ENCODE measurements at regions not wholly inside any gene's neighbourhood (a gene's known extent, or its start where the extent isn't known, plus 50 kb on each side); places are given as distances from the start of the nearest gene placed in this dataset.
A peak's percentile ranks its signal among the peaks of the same experiment; 100 is the strongest.
"Not testable (repeated sequence)": the region's sequence is repeated elsewhere in the genome, so short reads cannot be mapped to it uniquely, and the experiment has no call there.

DNA sequence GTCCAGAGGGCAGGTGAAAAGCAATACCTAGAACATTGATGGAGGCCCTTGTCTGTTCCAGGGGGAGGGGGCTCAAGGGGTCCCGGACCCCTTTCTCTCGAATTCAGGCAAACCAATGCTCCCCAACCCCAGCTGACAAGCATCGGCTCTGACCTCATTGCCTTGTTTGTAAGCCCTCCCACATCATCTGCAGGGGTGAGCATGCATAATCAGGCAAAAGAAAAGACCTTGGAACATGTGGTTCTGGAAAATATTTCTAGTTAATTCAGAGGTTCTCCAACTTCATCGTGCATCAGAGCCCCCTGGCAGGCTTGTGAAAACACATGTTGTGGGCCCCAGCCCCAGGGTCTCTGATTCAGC is 231.3 kb downstream of the TOMM20 start:
- DNase-seq = no peak

DNA sequence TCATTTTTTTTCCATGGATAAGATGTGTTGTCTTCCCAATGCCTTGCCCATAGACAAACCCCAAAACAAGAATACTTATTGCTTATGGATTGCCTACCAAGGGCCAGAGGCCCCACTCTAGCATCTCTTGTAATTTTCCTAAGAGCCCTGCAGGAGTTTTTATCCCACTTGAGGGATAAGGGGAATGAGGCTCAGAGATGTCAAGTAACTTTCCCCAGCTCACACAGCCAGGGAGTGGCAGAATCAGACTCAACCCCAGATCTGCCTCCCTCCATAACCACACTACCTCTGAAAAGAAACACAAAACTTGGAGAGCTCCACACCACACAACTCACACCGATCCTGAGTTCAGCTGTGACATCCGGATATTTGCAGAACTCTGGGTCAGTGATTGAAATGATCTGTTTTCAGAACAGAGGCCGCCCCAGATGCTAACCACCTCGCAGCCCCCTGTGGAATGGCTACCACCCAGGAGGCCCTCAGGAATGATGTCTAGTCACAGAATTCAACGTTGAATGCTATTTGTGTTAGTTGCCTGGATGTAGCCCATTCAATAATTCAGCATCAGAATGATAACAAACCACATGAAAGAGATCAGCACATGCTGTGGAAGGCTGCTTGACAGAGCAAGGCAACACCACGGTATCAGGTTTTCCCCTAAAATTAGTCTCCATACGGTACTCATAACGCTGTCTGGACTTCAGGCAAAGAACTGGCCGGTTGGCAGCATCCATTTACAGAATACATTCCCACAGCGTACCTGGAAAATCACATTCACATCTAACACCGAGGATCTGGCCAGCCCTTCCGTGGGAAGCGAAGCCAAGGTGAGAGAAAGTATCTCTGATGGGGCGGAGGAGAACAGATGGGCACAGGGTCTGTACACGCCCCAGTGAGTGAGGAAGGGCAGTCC is 231.9 kb downstream of the TOMM20 start:
- no peak for DNase-seq

DNA sequence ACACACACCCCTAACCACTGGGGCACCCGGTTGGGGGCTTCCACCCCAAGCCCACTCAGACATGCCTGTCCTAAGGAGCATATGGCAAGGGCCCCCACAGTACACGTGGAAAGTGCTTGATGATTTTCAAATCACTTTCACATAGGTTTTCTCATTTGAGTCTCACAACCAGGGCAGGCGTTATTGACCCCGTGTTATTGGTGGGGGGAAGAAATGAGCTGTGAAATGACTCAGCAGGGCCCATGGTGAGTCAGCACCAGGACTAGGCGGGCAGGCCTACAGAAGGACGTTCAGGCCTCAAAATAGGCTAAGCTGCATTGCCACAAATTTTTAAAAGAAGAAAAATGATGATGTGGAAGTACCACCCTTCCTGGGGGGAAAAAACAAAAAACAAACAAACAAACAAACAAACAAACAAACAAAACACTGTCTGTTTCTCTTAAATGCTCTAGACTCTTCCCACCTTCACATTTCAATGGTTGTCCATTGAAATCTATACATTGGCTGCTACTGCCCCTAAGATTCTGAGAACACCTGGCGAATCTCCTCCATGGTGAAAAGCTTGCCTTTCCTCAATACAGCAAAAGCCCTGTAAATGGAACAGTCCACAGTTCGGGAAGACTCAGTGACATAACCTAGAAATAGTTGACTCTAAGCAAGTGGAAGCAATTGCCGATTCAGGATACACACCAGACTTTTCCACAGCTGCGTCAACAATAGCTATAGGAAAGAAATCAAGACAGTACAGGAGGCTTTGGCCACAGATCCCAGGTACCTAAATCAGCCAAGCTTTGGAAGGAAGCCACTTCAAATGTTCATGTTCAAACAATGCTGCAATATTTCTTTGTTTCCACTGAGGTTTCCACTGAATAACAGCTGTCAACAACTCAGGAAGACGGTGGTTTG is 234.7 kb downstream of the TOMM20 start:
- DNase-seq = peak; percentile 26

DNA sequence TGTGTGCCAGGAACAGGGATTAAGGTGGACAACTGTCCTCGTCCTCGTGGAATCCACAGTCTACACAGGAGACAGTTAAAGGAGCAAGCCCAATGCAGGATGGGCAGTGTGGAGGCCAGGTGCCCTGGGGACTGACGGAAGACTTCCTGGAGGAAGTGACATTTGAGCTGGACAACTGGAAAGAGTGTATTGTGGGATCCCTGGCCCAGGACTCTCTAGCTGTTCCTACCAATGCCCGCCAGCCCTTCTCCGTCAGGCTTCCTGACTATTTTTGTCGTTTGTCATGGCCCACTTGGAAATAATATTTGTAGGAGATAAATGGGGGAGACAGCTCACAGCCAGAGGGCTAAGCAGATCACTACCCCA is 235.3 kb downstream of the TOMM20 start:
- DNase-seq = no peak

DNA sequence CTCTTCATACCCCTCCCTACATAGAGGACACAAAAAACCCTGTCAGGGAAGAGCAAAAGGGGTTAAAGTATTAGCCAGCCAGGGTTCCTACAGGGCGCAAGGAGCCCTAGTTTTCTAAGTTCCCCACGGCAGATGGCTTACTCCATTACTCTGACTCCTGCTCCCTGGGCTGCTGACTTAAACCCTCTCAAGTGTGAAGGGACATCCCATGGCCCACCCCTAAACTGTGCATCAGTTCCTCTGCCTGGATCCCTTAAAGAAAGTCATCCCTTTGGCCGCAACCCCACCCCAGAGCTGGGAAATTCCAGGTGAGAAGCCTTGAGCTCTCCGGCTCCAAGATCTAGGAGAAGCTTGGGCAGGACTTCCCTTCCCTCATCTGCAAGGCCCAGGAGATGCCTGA is 236.0 kb downstream of the TOMM20 start:
- DNase-seq = no peak

DNA sequence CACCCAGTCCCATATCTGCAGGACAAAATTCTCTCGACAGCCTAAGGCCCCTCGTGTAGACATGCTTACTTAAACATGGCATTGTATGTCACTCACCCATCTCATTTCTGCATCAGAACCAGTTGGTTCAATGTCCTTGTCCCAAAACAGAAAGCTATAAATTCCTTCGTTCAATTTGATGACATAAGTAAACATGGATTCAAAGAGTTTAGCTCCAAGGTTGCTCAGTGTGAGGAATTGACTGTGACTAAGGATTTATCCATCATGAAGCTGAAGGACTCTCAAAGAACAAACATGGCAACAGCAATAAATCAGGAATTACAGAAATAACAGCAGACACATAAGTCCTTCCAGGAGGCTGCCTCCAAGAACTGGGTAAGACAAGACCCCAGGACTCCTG is 237.2 kb downstream of the TOMM20 start:
- DNase-seq = no peak

DNA sequence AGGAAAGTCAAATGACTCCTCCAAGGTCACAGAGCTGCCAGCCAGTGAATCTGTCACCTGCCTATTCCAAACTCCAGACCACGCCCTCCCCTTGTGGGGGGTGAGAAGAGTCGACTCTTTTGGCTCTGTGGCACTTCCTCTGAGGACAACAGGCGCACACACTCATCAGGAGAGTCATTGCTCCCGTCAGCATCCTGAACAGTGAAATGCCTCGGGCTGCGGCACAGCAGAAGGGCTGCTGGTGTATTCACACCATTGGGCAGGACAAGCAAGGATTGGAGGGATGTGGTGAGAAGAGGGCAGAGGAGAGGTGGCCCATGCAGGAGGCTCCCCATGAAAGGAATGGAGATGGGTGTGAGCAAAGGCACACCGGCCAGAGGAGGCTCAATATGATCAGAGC is 239.0 kb downstream of the TOMM20 start:
- no peak for DNase-seq

DNA sequence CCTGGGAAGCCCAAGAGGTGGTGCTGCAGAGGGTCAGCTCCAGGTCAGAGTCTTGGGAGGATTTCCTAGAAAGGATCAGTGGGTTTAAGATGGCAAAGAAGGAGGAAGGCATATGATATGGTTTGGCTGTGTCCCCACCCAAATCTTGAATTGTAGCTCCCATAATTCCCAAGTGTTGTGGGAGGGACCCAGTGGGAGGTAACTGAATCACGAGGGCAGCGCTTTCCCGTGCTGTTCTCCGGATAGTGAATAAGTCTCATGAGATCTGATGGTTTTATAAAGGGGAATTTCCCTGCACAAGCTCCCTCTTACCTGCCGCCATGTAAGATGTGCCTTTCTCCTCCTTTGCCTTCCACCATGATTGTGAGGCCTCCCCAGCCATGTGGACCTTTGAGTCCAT is 240.4 kb downstream of the TOMM20 start:
- not testable (repeated sequence) for DNase-seq

DNA sequence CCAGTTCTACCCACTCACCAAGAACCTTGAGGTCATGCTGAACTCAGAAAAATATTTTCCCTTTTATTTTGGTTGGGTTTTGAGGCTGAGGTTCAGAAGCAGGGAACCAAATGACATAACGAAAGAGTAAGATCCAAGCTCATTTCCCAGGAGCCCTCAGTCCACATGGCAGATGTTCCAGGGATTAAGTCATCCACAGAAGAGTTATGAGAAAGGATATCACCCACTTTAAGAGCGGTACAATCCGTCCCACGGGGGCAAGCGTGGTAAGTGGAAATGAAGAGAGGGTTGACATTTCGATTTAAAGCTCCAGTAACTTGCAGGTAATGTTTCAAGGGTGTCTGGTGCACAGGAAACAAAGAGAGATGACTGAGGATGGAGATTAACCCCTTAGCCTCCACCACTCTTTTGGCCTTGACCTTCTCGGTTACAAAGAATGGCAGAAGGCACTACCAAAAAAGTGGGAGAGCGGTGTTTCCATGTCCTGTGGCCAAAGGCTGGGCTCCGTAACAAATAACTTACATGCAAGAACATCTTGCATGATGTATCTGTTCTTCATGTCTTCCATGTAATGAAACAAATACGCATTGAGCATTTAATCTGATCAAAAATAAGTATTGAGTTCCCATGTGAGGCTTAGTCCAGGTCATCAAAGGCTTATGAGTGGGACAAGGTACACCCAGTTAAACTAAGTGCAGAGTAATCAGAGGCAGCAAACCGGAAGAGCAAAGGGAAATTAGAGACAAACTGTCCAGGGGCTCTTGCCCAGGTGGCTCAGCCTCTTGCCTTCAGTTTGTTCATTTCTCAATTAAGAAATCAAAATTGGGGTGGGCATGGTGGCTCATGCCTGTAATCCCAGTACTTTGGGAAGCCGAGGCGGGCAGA is 241.4 kb downstream of the TOMM20 start:
- no peak for DNase-seq

DNA sequence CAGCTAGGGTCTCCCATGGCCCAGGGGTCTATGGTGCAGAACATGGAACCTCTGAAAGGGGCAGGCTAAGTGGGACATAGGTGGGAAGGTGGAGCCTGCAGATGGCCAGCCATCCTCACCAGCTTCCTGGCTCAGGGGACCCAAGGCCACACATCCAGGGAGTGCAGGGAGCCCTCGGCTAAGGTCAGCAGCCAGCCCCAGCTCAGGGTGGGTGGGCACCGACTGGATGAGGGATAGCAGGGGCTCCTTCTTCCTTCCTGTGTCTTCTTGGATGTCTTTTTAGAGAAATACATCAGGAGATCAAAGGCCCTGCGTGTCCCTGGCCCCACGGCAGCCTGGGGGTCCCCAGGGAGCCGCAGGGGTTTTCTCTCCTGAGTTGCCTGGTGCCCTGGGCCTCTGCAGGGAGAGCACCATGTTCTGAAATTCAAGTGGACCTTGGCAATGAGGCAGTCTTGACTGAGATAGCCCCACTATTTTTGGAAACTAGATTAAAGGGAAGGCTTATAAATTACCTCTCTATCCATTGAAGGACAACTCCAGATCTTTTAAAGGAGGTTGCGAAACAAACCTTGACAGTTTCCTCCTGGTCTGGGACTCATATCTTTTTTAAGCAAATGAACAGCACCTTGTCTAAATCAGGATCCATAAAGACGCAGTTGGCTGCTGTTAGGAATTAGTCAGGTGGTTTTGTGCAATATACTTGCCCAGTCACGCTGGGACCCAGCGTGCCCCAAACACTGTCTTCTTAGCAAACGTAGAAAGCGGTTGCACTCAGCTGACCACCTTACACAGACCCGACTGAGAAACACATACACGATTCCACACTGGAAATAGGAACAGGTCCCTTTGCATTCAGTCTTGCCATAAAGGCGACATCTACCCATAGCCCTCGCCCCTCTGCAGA is 242.3 kb downstream of the TOMM20 start:
- DNase-seq = no peak

DNA sequence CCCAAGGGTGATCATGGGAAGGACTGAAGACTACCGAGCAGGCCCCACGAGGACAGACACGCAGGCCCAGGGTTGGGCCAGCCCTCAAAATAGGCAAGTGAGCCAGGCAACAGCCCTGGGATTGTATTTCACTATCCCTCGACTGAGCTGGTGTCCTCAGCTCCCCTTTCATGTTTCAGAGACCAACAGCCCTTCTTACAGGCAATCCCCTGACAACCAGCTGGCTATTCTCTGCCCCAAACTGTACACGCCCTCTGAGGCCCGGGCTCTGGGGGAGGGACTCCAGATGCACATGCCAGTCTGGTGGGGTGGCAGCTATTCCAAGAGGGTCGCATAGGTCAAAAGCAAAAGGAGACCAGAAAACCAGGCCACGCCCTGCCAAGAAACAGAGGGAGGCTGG is 243.0 kb downstream of the TOMM20 start:
- DNase-seq = no peak

DNA sequence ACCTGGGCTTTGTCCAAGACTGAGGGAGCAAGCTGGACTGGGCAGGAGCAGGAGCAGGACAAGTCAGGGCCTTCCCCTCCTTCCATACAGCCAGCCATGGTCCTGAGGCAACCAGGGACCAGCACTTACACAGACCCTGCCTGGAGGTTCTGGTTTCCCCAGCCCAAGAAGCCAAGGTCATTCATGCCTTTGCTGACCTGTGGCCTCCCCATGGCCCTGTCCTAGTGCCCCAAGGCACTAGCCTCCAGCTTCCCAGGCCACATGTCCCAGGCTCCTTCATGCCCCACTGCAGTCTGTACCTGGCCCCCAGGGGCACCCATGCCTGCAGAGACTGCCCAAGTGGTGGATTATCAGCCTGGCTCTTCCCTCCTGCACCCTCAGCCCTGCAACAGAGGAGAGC is 243.9 kb downstream of the TOMM20 start:
- no peak for DNase-seq

DNA sequence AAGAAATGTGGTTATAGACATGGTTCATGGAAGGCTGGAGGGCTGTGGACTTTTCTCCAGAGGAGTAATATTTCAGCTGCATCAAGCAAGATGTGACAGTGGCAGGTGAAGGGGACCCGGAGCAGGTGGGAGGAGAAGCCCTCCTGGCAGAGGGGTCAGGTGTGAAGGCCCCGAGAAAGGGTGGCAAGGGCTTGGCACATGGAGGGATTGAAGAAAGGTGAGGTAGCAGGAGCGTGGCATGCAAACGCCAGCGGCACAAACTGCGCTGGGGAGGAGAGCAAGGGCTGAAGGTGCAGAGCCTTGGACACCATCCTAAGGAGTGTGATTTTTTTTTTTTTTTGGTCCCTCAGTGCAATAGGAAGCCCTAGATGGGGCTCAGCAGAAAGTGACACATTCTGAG is 244.6 kb downstream of the TOMM20 start:
- DNase-seq = no peak

DNA sequence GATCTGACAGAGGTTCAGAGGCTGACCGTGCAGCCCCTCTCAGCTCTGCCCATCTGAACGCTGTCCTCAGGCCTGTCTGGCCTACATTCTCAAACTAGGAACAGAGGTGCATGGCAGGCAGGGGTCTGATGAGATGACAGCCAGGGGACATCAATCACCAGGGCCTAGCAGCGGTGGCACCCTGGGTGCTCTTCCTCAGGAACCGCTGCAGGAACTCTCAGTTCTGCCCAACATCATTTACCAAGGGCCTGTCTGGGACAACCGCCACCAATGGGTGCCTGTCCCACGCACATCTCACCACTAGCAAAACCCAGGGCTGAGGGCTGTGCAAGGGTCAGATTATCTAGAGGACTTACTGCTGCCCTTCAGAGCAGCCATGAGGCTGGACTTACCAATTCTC is 245.7 kb downstream of the TOMM20 start:
- no peak for DNase-seq

DNA sequence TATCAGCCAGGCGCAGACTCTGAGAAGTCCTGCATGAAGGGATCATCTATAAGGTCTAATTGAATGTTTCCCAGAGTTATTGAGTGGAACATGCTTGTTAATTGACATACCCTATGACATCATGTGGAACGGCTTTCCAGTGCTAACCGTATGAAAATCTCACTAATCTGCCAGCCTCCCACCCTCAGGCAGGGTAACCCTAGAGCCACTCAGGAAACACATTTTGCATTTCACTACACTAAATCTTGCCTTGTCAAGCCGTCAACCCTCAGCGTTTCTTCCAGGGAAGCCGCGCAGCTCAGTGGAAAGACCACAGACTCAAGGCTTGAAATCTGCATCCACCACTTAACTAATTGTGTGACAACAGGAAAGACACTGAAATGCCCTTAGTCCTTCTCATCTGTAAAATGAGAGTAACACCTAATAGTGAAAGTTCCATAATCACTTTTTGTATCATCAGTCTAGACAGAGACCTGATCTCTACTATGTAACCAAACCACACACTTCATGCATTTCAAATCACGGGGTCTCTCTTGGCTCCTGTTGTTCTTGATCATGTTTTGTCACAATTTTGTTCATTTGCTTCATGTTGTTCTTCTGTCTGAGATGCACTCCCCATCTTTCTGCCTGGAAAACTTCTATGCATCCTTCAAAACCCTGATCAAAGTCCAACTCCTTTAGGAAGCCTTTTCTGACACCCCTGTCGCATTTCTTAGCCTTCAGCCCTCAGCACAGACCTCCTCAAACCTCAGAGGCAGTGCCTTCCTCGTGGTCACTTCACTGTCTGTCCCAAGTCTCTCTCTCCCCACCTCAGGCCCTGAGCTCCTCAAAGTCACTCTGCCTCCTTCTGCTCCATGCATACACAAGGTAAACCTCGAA is 246.5 kb downstream of the TOMM20 start:
- DNase-seq = no peak

DNA sequence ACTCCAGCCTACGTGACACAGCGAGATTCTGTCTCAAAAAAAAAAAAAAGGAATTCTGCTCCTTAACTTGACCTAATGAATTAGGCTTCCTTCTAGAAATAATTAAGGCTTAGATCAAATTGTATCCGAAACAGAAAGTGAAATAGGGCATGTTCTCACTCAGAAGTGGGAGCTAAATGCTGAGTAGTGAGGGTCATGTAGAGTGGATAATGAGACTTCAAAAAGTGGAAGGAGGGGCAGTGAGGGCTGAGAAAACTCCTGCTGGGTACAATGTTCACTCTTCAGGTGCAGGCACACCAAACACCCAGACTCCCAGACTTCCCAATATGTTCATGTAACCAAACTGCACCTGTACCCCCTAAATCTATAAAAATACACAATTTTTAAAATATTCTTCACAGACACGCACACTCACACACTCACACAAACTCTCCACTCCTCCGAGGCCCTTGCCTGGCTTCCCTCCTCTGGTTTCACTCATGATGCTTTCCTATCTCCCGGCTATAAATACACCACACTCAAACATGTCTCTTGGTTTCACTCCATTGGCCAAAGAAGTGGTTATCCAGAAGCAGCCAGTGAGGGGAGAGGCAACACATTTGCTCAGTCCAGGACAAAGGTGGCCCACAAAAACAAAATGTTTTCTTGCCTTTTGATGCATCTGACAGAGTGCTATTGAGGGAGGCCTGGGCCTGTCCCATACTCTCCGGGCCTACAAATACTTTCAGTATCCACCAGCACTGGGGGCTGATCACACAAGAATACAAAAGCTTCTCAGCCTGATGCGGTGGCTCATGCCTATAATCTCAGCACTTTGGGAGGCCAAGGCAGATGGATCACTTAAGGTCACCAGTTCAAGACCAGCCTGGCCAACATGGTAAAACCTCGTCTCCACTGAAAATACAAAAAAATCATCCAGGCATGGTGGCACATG is 249.2 kb downstream of the TOMM20 start:
- DNase-seq = no peak

DNA sequence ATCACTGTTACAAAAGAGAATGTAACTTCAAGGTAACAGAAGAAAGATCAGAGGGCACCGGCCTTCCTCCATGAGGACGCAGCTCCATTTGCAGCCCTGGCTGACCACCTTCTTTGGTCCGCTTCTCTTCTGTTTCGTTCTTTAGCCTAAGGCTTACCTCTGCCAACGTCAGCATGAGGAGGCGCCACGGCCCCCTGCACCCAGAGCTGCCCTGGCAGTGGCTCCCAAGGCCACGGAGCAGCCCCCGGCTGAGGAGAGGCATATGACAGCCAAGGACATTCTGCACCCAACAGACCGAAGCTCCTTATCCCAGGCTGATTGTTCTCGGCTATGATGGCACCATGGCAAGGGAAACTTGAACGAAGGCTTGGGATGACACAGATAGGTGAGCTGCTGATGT is 250.3 kb downstream of the TOMM20 start:
- DNase-seq = no peak

DNA sequence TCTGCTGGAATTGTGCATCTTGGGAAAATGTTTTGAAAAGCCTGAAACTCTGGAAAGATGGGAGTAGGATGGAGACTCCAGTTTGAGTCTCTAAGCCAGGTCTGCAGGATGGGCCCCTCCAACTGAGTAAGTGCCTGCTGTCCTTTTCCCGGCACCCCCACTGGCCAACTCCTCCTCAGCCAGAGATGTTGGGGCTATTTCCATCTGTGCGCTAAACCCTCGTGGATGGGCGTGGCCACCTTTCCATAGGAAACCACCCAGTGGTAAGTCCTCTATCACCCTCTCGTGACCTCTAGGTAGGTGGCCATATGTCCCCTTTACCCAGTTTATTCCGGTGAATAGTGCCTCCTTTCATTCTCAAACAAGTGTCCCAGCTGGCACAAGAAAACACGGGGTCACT is 250.9 kb downstream of the TOMM20 start:
- DNase-seq = no peak

DNA sequence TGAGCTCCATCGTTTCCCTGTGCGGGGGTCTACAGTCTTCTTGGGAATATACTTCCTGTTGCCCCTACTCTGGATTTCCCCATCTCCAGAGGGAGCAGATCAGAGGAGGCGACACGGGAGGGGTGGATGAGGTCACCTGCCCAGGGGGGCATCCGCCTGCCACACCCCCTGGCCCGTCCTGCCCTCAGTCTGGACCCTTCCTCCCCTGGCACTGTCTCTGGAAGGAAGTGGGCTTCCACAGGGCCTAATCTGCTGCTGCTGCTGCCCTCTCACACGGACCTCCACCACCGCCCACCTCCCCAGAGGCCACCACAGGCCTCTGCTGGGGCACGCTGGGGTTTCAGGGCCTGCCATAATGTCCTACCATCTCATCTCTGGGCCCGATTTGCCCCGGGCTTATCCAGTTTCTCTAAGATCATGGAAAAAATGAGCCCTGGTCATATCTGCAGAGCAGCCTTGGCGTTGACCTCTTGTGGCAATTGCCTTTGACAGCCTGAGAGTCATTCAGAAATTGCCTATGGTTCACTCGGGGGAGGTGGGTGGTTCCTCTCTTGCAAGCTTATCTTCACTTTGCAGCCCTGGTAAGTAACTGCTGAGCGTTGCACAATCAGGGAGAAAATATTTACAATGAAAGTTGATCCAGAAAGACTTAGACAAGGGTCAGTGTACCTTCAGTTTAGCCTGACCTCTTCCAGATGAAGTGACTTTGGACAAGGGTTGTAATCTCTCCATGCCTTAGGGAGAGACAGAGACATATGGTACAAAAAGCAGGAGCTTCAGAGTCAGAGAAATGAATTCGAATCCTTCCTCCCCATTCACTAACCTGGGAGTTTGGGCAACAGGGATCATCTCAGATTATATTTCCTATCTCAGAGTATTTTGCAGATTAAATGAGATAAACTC is 252.4 kb downstream of the TOMM20 start:
- DNase-seq = no peak

Measured in kidney glomerular epithelial cell (primary cell).